Keratinocyte (primary cell): ENCODE measurements at regions not wholly inside any gene's neighbourhood (a gene's known extent, or its start where the extent isn't known, plus 50 kb on each side); places are given as distances from the start of the nearest gene placed in this dataset.

Source experiments
- DNase-seq: peaks from one replicate; pipeline ENCODE4 v3.0.0-alpha.2; 2011; ENCODE audit warnings: low read depth, missing footprints, low spot score
- FAIRE-seq: peaks from 2 replicates; lab custom pipeline; 2011; peaks lifted over from hg19 to GRCh38; lab: Jason Lieb, UNC
- H2AFZ ChIP-seq: 2 replicates; pipeline ENCODE4 v1.6.0; 2012; ENCODE audit warnings: low read length, control low read depth, inconsistent platforms; ENCODE audit not compliant: control insufficient read depth
- H3K27ac ChIP-seq: 2 replicates; pipeline ENCODE4 v1.5.1; 2011; ENCODE audit warnings: low read length; ENCODE audit not compliant: control insufficient read depth, insufficient read depth
- H3K27me3 ChIP-seq: 3 replicates; pipeline ENCODE4 v1.6.0; 2011; ENCODE audit warnings: low read length; ENCODE audit not compliant: control insufficient read depth, insufficient read depth; ENCODE audit errors: extremely low read depth
- H3K36me3 ChIP-seq, 2 experiments: 2 replicates in 1 of 2; 3 replicates in 1 of 2; pipeline ENCODE4 v1.5.1; 2011; ENCODE audit warnings: low read length in 2 of 2, mild to moderate bottlenecking in 1 of 2; ENCODE audit not compliant: control insufficient read depth in 2 of 2, insufficient read depth in 2 of 2; ENCODE audit errors: extremely low read depth in 1 of 2
- H3K4me1 ChIP-seq: 3 replicates; pipeline ENCODE4 v1.5.1; 2011; ENCODE audit warnings: low read length; ENCODE audit not compliant: control insufficient read depth, insufficient read depth; ENCODE audit errors: extremely low read depth
- H3K4me2 ChIP-seq: 3 replicates; pipeline ENCODE4 v1.6.0; 2011; ENCODE audit warnings: low read depth, low read length; ENCODE audit not compliant: control insufficient read depth, insufficient read depth; ENCODE audit errors: extremely low read depth
- H3K4me3 ChIP-seq, 3 experiments: fragments of 200-600 bp in 1 of 3; sonication (generic) in 1 of 3; 2 replicates in 2 of 3; 3 replicates in 1 of 3; pipeline ENCODE4 v1.5.1; 2011 to 2016; ENCODE audit warnings: low read length in 3 of 3, mild to moderate bottlenecking in 3 of 3, control low read depth in 2 of 3, inconsistent platforms in 1 of 3, low read depth in 1 of 3, mixed read lengths in 1 of 3, mixed run types in 1 of 3, moderate library complexity in 1 of 3; ENCODE audit not compliant: control insufficient read depth in 2 of 3, insufficient read depth in 2 of 3; ENCODE audit errors: extremely low read depth in 1 of 3
- H3K79me2 ChIP-seq: 2 replicates; pipeline ENCODE4 v1.6.0; 2012; ENCODE audit warnings: low read length; ENCODE audit not compliant: control insufficient read depth, insufficient read depth
- H3K9ac ChIP-seq: 3 replicates; pipeline ENCODE4 v1.6.0; 2011; ENCODE audit warnings: low read length; ENCODE audit not compliant: control insufficient read depth, insufficient read depth; ENCODE audit errors: extremely low read depth
- H3K9me1 ChIP-seq: 3 replicates; pipeline ENCODE4 v1.6.0; 2011; ENCODE audit warnings: low read length; ENCODE audit not compliant: control insufficient read depth, insufficient read depth; ENCODE audit errors: extremely low read depth
- H3K9me3 ChIP-seq: 2 replicates; pipeline ENCODE4 v1.5.1; 2012; ENCODE audit warnings: low read depth, low read length; ENCODE audit not compliant: control insufficient read depth
- H4K20me1 ChIP-seq: 3 replicates; pipeline ENCODE4 v1.6.0; 2011; ENCODE audit warnings: low read length; ENCODE audit not compliant: control insufficient read depth, insufficient read depth; ENCODE audit errors: extremely low read depth
- EZH2 ChIP-seq: IDR thresholded peaks from one replicate; pipeline ENCODE4 v1.6.1; 2012; ENCODE audit warnings: inconsistent platforms, mild to moderate bottlenecking, low read length, moderate library complexity
- dilution Hi-C: fragments of 300-500 bp; cut with MboI; formaldehyde crosslinking; loops from one replicate; pipeline ENCODE4 v1.7.0; 2020; ENCODE audit warnings: low sequenced_read_pairs; ENCODE audit not compliant: extremely low pct_ligation_motif_present
- TF ChIP-seq, protein P1 (sequence below), 3 experiments: IDR thresholded peaks in 1 of 3; conservative IDR thresholded peaks in 1 of 3; optimal IDR thresholded peaks in 1 of 3; 2 replicates in 2 of 3; 3 replicates in 1 of 3; pipeline versions ENCODE3 to v1.5.1; 2011; ENCODE audit warnings: low read length in 3 of 3, mild to moderate bottlenecking in 3 of 3, moderate library complexity in 2 of 3, control low read depth in 1 of 3, inconsistent platforms in 1 of 3; ENCODE audit not compliant: insufficient read depth in 2 of 3; ENCODE audit errors: extremely low read depth in 1 of 3

- DNase-seq = no peak
- TF ChIP-seq, protein P1, sequence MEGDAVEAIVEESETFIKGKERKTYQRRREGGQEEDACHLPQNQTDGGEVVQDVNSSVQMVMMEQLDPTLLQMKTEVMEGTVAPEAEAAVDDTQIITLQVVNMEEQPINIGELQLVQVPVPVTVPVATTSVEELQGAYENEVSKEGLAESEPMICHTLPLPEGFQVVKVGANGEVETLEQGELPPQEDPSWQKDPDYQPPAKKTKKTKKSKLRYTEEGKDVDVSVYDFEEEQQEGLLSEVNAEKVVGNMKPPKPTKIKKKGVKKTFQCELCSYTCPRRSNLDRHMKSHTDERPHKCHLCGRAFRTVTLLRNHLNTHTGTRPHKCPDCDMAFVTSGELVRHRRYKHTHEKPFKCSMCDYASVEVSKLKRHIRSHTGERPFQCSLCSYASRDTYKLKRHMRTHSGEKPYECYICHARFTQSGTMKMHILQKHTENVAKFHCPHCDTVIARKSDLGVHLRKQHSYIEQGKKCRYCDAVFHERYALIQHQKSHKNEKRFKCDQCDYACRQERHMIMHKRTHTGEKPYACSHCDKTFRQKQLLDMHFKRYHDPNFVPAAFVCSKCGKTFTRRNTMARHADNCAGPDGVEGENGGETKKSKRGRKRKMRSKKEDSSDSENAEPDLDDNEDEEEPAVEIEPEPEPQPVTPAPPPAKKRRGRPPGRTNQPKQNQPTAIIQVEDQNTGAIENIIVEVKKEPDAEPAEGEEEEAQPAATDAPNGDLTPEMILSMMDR (optimal IDR thresholded peaks at IDR 0.05 in 1 of 3, IDR thresholded peaks at IDR 0.05 in 1 of 3, conservative IDR thresholded peaks at IDR 0.05 in 1 of 3; ENCODE audit: extremely low read depth in 1 of 3, insufficient read depth in 2 of 3, low read length in 3 of 3) = no peak
- TF ChIP-seq EZH2 = no peak
- Histone ChIP-seq H3K79me2 (no peaks in the 10 kb centered on the region), H3K4me2 (no peak overlapping the region), H3K27ac (no peak overlapping the region), H3K9ac (no peak overlapping the region), H2AFZ (no peak overlapping the region), H3K9me1 (no peaks in the 10 kb centered on the region), H4K20me1 (no peaks in the 10 kb centered on the region), H3K27me3 (no peaks in the 10 kb centered on the region), H3K36me3 (no peaks in the 10 kb centered on the region), H3K9me3 (no peaks in the 10 kb centered on the region), H3K4me3 (no peak overlapping the region), H3K4me1 (no peaks in the 10 kb centered on the region)
- no peak for FAIRE-seq
- dilution Hi-C loops = no loop called here
Observed at GRCh38 chr1:233725423-233725822, 111.5 kb downstream of the KCNK1 start.

DNA sequence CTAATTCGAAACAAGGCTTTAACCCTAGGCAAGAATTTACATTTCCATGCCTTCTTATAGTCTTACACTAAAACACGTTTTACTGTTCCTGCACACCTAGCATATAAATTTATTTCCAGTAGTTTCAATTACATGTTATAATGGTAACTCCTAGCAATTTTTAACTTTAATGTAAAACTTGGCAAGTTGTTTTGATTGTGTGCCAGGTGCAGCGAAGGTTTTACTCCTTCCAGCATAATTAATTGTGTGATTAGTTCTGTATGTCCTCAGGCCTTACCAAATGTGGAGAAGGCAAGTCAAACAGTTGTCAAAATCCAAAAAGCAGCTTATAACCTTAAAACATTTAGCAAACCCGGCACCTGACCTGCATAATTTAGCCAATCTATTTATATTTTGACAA is 114.8 kb downstream of the KCNK1 start:
- dilution Hi-C loops = no loop called here
- H3K9me1 ChIP-seq = no peaks in the 10 kb centered on the region
- DNase-seq (no peak), FAIRE-seq (no peak)
- TF ChIP-seq, protein P1 (optimal IDR thresholded peaks at IDR 0.05 in 1 of 3, IDR thresholded peaks at IDR 0.05 in 1 of 3, conservative IDR thresholded peaks at IDR 0.05 in 1 of 3; ENCODE audit: extremely low read depth in 1 of 3, insufficient read depth in 2 of 3, low read length in 3 of 3) = no peak
- no peak for TF ChIP-seq EZH2
- peaks cover under 1% of the 10 kb centered on the region for H3K27me3 ChIP-seq
- H3K79me2 ChIP-seq = no peaks in the 10 kb centered on the region
- no peak overlapping the region for H3K9ac ChIP-seq
- H3K9me3 ChIP-seq = no peaks in the 10 kb centered on the region
- no peak overlapping the region for H2AFZ ChIP-seq
- H3K36me3 ChIP-seq = no peaks in the 10 kb centered on the region
- H3K4me1 ChIP-seq = no peaks in the 10 kb centered on the region
- H3K4me2 ChIP-seq = no peak overlapping the region
- H3K27ac ChIP-seq = no peak overlapping the region
- H4K20me1 ChIP-seq = no peaks in the 10 kb centered on the region
- H3K4me3 ChIP-seq = no peak overlapping the region
